ENCODE measurements at regions not wholly inside any gene's neighbourhood (a gene's known extent, or its start where the extent isn't known, plus 50 kb on each side); places are given as distances from the start of the nearest gene placed in this dataset.

- Histone ChIP-seq H3K27ac (ENCODE audit: low read depth, low read length) (no peak overlapping the region), H3K4me3 (ENCODE audit: low read depth, low read length) (no peak overlapping the region), H3K9me3 (ENCODE audit: control insufficient read depth, insufficient read depth, low read length) (no peaks in the 10 kb centered on the region), H3K27me3 (ENCODE audit: control insufficient read depth, insufficient read depth, low read length) (peaks cover 6% of the 10 kb centered on the region)
- ChIA-PET CTCF (interaction anchor here (1.8 kb wide), 1 partner anchor 208 kb away, joined by 5 read pairs; no protein-coding TSS in a partner anchor), POLR2A (interaction anchor here (1.0 to 1.1 kb wide), 2 partner anchors 24 to 123 kb away, joined by 4 to 7 read pairs; partner anchors contain the start of gene CPEB4)
- TF ChIP-seq CTCF (IDR thresholded peaks at IDR 0.05; ENCODE audit: low read depth, low read length) = no peak
- DNase-seq (ENCODE audit: low read depth, low spot score) = no peak
These were observed 123.0 kb upstream of the CPEB4 start for GRCh38 chr5:173765029-173765644.

GRCh38 chr5:173765661-173766060 lies 122.5 kb upstream of the CPEB4 start:
- Histone ChIP-seq H3K27me3 (ENCODE audit: control insufficient read depth, insufficient read depth, low read length) (peaks cover 6% of the 10 kb centered on the region), H3K27ac (ENCODE audit: low read depth, low read length) (no peak overlapping the region), H3K4me3 (ENCODE audit: low read depth, low read length) (no peak overlapping the region), H3K9me3 (ENCODE audit: control insufficient read depth, insufficient read depth, low read length) (no peaks in the 10 kb centered on the region)
- no peak for TF ChIP-seq CTCF (IDR thresholded peaks at IDR 0.05; ENCODE audit: low read depth, low read length)
- ChIA-PET POLR2A (no interaction called here), CTCF (no interaction called here)
- DNase-seq (ENCODE audit: low read depth, low spot score) = no peak

GRCh38 chr5:173767574-173768266 lies 120.4 kb upstream of the CPEB4 start:
- TF ChIP-seq CTCF (IDR thresholded peaks at IDR 0.05; ENCODE audit: low read depth, low read length) = no peak
- no peak overlapping the region for H3K4me3 ChIP-seq (ENCODE audit: low read depth, low read length)
- ChIA-PET CTCF (no interaction called here), POLR2A (no interaction called here)
- no peak overlapping the region for H3K27ac ChIP-seq (ENCODE audit: low read depth, low read length)
- DNase-seq (ENCODE audit: low read depth, low spot score) = no peak
- H3K9me3 ChIP-seq (ENCODE audit: control insufficient read depth, insufficient read depth, low read length) = no peaks in the 10 kb centered on the region
- H3K27me3 ChIP-seq (ENCODE audit: control insufficient read depth, insufficient read depth, low read length) = peaks cover 3% of the 10 kb centered on the region

- Histone ChIP-seq H3K27ac (ENCODE audit: low read depth, low read length) (no peak overlapping the region), H3K9me3 (ENCODE audit: control insufficient read depth, insufficient read depth, low read length) (no peaks in the 10 kb centered on the region), H3K27me3 (ENCODE audit: control insufficient read depth, insufficient read depth, low read length) (peaks cover 3% of the 10 kb centered on the region), H3K4me3 (ENCODE audit: low read depth, low read length) (no peak overlapping the region)
- no peak for DNase-seq (ENCODE audit: low read depth, low spot score)
- ChIA-PET POLR2A (no interaction called here), CTCF (no interaction called here)
- TF ChIP-seq CTCF (IDR thresholded peaks at IDR 0.05; ENCODE audit: low read depth, low read length) = no peak
These were observed 119.8 kb upstream of the CPEB4 start for GRCh38 chr5:173768267-173768806.

GRCh38 chr5:173768891-173769290 lies 119.3 kb upstream of the CPEB4 start:
- H3K9me3 ChIP-seq (ENCODE audit: control insufficient read depth, insufficient read depth, low read length) = no peaks in the 10 kb centered on the region
- CTCF ChIA-PET = no interaction called here
- POLR2A ChIA-PET = no interaction called here
- no peak for DNase-seq (ENCODE audit: low read depth, low spot score)
- no peak for TF ChIP-seq CTCF (IDR thresholded peaks at IDR 0.05; ENCODE audit: low read depth, low read length)
- H3K4me3 ChIP-seq (ENCODE audit: low read depth, low read length) = no peak overlapping the region
- H3K27me3 ChIP-seq (ENCODE audit: control insufficient read depth, insufficient read depth, low read length) = peaks cover 3% of the 10 kb centered on the region
- no peak overlapping the region for H3K27ac ChIP-seq (ENCODE audit: low read depth, low read length)
